ENCODE measurements at regions not wholly inside any gene's neighbourhood (a gene's known extent, or its start where the extent isn't known, plus 50 kb on each side); places are given as distances from the start of the nearest gene placed in this dataset.
"Not testable (repeated sequence)": the region's sequence is repeated elsewhere in the genome, so short reads cannot be mapped to it uniquely, and the experiment has no call there.

- Histone ChIP-seq H3K4me3 (no peak overlapping the region), H3K27ac (no peak overlapping the region), H3K36me3 (no peaks in the 10 kb centered on the region), H3K9me3 (no peaks in the 10 kb centered on the region), H3K4me1 (ENCODE audit: control insufficient read depth in 1 of 2, low read depth in 2 of 2) (no peaks in the 10 kb centered on the region), H3K27me3 (replicated peaks; ENCODE audit: insufficient read depth) (no peaks in the 10 kb centered on the region)
- DNase-seq (ENCODE audit: low spot score) (no peak), ATAC-seq (ENCODE audit: insufficient number of reproducible peaks, low FRiP score, low read depth) (no peak)
- TF ChIP-seq CTCF (IDR thresholded peaks at IDR 0.05): no peak
Measured at GRCh38 chr5:17748201-17748600, 113.9 kb downstream of the TAF11L14 start.

- ATAC-seq (ENCODE audit: insufficient number of reproducible peaks, low FRiP score, low read depth): no peak
- no peaks in the 10 kb centered on the region for H3K27me3 ChIP-seq (replicated peaks; ENCODE audit: insufficient read depth)
Measured at GRCh38 chr5:17748941-17749340, 114.7 kb downstream of the TAF11L14 start.

GRCh38 chr5:17755406-17755805 is 121.1 kb downstream of the TAF11L14 start:
- not testable (repeated sequence) for DNase-seq (ENCODE audit: low spot score); H3K27me3 ChIP-seq (replicated peaks; ENCODE audit: insufficient read depth); ATAC-seq (ENCODE audit: insufficient number of reproducible peaks, low FRiP score, low read depth); H3K9me3 ChIP-seq; H3K36me3 ChIP-seq; H3K4me1 ChIP-seq (ENCODE audit: control insufficient read depth in 1 of 2, low read depth in 2 of 2); H3K27ac ChIP-seq; H3K4me3 ChIP-seq

More at GRCh38 chr5:17748941-17749340, 114.7 kb downstream of the TAF11L14 start:
- Histone ChIP-seq H3K36me3 (no peaks in the 10 kb centered on the region), H3K4me3 (no peak overlapping the region), H3K27ac (no peak overlapping the region), H3K4me1 (ENCODE audit: control insufficient read depth in 1 of 2, low read depth in 2 of 2) (no peaks in the 10 kb centered on the region), H3K9me3 (no peaks in the 10 kb centered on the region)
- DNase-seq (ENCODE audit: low spot score): no peak
- no peak for TF ChIP-seq CTCF (IDR thresholded peaks at IDR 0.05)

- no peak for TF ChIP-seq CTCF (IDR thresholded peaks at IDR 0.05)
- ATAC-seq (ENCODE audit: insufficient number of reproducible peaks, low FRiP score, low read depth): no peak
- no peaks in the 10 kb centered on the region for H3K9me3 ChIP-seq
Measured at GRCh38 chr5:17761326-17761725, 127.1 kb downstream of the TAF11L14 start.

GRCh38 chr5:17763301-17763700 is 129.0 kb downstream of the TAF11L14 start:
- Histone ChIP-seq H3K9me3 (no peaks in the 10 kb centered on the region), H3K27me3 (replicated peaks; ENCODE audit: insufficient read depth) (no peaks in the 10 kb centered on the region), H3K4me1 (ENCODE audit: control insufficient read depth in 1 of 2, low read depth in 2 of 2) (no peaks in the 10 kb centered on the region), H3K4me3 (no peak overlapping the region), H3K36me3 (no peaks in the 10 kb centered on the region), H3K27ac (no peak overlapping the region)
- ATAC-seq (ENCODE audit: insufficient number of reproducible peaks, low FRiP score, low read depth) (no peak), DNase-seq (ENCODE audit: low spot score) (no peak)
- no peak for TF ChIP-seq CTCF (IDR thresholded peaks at IDR 0.05)

More at GRCh38 chr5:17761326-17761725, 127.1 kb downstream of the TAF11L14 start:
- Histone ChIP-seq H3K27ac (no peak overlapping the region), H3K4me1 (ENCODE audit: control insufficient read depth in 1 of 2, low read depth in 2 of 2) (no peaks in the 10 kb centered on the region), H3K36me3 (no peaks in the 10 kb centered on the region), H3K4me3 (no peak overlapping the region), H3K27me3 (replicated peaks; ENCODE audit: insufficient read depth) (no peaks in the 10 kb centered on the region)
- DNase-seq (ENCODE audit: low spot score): no peak

GRCh38 chr5:17766031-17766430 is 131.8 kb downstream of the TAF11L14 start:
- no peak overlapping the region for H3K4me3 ChIP-seq
- no peaks in the 10 kb centered on the region for H3K36me3 ChIP-seq
- H3K9me3 ChIP-seq: no peaks in the 10 kb centered on the region
- H3K4me1 ChIP-seq (ENCODE audit: control insufficient read depth in 1 of 2, low read depth in 2 of 2): no peaks in the 10 kb centered on the region
- no peaks in the 10 kb centered on the region for H3K27me3 ChIP-seq (replicated peaks; ENCODE audit: insufficient read depth)
- no peak for TF ChIP-seq CTCF (IDR thresholded peaks at IDR 0.05)
- no peak overlapping the region for H3K27ac ChIP-seq
- DNase-seq (ENCODE audit: low spot score) (no peak), ATAC-seq (ENCODE audit: insufficient number of reproducible peaks, low FRiP score, low read depth) (no peak)
